ENCODE measurements at regions not wholly inside any gene's neighbourhood (a gene's known extent, or its start where the extent isn't known, plus 50 kb on each side); places are given as distances from the start of the nearest gene placed in this dataset.

DNA sequence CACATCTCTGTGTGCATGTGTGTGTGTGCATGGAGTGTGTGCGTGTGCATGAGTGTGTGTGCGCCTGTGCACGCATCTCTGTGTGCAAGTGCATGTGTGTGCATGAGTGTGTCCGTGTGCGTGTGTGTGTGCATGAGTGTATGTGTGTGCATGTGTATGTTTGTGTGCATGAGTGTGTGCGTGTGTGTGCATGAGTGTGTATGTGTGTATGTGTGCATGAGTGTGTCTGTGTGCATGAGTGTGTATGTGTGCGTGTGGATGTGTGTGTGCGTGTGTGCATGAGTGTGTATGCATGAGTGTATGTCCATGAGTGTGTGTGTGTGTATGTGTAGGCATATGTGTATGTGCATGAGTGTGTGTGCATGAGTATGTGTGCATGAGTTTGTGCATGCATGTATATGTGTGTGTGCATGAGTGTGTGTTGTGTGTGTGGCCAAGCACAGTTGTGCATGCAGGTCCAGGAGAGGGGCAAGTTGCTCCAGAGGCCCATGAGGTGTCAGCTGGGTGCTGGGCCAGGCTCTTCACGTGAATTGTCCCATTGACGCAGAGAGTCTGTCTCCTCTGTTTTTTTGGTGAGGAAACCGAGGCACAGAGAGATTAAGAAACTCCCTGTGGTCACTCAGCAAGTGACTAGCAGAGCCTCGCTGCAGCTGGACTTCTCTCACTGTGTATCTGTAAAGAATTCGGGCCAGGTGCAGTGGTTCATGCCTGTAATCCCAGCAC lies 75.5 kb downstream of the ASB1 start:
- WGBS (ENCODE audit: low lambda C conversion rate), result 78% methylated on average over 9 of the region's 13 CpGs
- TF ChIP-seq FOSL2 (IDR thresholded peaks at IDR 0.05; ENCODE audit: borderline replicate concordance, low read depth) (no peak), POLR2AphosphoS5 (IDR thresholded peaks at IDR 0.05; ENCODE audit: low read depth, low read length) (no peak), ELF1 (IDR thresholded peaks at IDR 0.05) (no peak), RXRA (IDR thresholded peaks at IDR 0.05; ENCODE audit: borderline replicate concordance, low read depth) (no peak), NFIC (IDR thresholded peaks at IDR 0.05; ENCODE audit: borderline replicate concordance) (no peak), GABPA (IDR thresholded peaks at IDR 0.05; ENCODE audit: low read depth) (no peak), FOXJ3 (CRISPR knock-in tag; IDR thresholded peaks at IDR 0.05) (no peak), RCOR1 (IDR thresholded peaks at IDR 0.05; ENCODE audit: low read length) (no peak), SIN3A (IDR thresholded peaks at IDR 0.05; ENCODE audit: borderline replicate concordance, low read depth, low read length) (no peak), TCF12 (IDR thresholded peaks at IDR 0.05) (no peak), MXI1 (IDR thresholded peaks at IDR 0.05; ENCODE audit: low read depth, low read length) (no peak), RAD21 (IDR thresholded peaks at IDR 0.05; ENCODE audit: low read length) (no peak), RFX5 (IDR thresholded peaks at IDR 0.05; ENCODE audit: low read length) (no peak), EP300 (IDR thresholded peaks at IDR 0.05; ENCODE audit: borderline replicate concordance in 1 of 2, low read depth in 1 of 2, low read length in 1 of 2) (no peak)
- TF ChIP-seq, protein P1, sequence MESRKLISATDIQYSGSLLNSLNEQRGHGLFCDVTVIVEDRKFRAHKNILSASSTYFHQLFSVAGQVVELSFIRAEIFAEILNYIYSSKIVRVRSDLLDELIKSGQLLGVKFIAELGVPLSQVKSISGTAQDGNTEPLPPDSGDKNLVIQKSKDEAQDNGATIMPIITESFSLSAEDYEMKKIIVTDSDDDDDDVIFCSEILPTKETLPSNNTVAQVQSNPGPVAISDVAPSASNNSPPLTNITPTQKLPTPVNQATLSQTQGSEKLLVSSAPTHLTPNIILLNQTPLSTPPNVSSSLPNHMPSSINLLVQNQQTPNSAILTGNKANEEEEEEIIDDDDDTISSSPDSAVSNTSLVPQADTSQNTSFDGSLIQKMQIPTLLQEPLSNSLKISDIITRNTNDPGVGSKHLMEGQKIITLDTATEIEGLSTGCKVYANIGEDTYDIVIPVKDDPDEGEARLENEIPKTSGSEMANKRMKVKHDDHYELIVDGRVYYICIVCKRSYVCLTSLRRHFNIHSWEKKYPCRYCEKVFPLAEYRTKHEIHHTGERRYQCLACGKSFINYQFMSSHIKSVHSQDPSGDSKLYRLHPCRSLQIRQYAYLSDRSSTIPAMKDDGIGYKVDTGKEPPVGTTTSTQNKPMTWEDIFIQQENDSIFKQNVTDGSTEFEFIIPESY (IDR thresholded peaks at IDR 0.05; ENCODE audit: borderline replicate concordance, low read depth), result no peak
- TF ChIP-seq, protein P2, sequence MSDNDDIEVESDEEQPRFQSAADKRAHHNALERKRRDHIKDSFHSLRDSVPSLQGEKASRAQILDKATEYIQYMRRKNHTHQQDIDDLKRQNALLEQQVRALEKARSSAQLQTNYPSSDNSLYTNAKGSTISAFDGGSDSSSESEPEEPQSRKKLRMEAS (IDR thresholded peaks at IDR 0.05; ENCODE audit: low read depth), result no peak
- TF ChIP-seq, protein P3, sequence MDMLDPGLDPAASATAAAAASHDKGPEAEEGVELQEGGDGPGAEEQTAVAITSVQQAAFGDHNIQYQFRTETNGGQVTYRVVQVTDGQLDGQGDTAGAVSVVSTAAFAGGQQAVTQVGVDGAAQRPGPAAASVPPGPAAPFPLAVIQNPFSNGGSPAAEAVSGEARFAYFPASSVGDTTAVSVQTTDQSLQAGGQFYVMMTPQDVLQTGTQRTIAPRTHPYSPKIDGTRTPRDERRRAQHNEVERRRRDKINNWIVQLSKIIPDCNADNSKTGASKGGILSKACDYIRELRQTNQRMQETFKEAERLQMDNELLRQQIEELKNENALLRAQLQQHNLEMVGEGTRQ (IDR thresholded peaks at IDR 0.05; ENCODE audit: borderline replicate concordance, low read depth, low read length), result no peak
- TF ChIP-seq, protein P4, sequence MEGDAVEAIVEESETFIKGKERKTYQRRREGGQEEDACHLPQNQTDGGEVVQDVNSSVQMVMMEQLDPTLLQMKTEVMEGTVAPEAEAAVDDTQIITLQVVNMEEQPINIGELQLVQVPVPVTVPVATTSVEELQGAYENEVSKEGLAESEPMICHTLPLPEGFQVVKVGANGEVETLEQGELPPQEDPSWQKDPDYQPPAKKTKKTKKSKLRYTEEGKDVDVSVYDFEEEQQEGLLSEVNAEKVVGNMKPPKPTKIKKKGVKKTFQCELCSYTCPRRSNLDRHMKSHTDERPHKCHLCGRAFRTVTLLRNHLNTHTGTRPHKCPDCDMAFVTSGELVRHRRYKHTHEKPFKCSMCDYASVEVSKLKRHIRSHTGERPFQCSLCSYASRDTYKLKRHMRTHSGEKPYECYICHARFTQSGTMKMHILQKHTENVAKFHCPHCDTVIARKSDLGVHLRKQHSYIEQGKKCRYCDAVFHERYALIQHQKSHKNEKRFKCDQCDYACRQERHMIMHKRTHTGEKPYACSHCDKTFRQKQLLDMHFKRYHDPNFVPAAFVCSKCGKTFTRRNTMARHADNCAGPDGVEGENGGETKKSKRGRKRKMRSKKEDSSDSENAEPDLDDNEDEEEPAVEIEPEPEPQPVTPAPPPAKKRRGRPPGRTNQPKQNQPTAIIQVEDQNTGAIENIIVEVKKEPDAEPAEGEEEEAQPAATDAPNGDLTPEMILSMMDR (IDR thresholded peaks at IDR 0.05), result no peak
- TF ChIP-seq, protein P5, sequence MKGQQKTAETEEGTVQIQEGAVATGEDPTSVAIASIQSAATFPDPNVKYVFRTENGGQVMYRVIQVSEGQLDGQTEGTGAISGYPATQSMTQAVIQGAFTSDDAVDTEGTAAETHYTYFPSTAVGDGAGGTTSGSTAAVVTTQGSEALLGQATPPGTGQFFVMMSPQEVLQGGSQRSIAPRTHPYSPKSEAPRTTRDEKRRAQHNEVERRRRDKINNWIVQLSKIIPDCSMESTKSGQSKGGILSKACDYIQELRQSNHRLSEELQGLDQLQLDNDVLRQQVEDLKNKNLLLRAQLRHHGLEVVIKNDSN (IDR thresholded peaks at IDR 0.05; ENCODE audit: borderline replicate concordance, low read depth), result no peak
- TF ChIP-seq, protein P6, sequence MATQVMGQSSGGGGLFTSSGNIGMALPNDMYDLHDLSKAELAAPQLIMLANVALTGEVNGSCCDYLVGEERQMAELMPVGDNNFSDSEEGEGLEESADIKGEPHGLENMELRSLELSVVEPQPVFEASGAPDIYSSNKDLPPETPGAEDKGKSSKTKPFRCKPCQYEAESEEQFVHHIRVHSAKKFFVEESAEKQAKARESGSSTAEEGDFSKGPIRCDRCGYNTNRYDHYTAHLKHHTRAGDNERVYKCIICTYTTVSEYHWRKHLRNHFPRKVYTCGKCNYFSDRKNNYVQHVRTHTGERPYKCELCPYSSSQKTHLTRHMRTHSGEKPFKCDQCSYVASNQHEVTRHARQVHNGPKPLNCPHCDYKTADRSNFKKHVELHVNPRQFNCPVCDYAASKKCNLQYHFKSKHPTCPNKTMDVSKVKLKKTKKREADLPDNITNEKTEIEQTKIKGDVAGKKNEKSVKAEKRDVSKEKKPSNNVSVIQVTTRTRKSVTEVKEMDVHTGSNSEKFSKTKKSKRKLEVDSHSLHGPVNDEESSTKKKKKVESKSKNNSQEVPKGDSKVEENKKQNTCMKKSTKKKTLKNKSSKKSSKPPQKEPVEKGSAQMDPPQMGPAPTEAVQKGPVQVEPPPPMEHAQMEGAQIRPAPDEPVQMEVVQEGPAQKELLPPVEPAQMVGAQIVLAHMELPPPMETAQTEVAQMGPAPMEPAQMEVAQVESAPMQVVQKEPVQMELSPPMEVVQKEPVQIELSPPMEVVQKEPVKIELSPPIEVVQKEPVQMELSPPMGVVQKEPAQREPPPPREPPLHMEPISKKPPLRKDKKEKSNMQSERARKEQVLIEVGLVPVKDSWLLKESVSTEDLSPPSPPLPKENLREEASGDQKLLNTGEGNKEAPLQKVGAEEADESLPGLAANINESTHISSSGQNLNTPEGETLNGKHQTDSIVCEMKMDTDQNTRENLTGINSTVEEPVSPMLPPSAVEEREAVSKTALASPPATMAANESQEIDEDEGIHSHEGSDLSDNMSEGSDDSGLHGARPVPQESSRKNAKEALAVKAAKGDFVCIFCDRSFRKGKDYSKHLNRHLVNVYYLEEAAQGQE (IDR thresholded peaks at IDR 0.05; ENCODE audit: low read depth, low read length), result no peak
- H3K4me1 ChIP-seq (ENCODE audit: control insufficient read depth in 1 of 2, insufficient read depth in 2 of 2, low read depth in 1 of 2, low read length in 1 of 2), result no peaks in the 10 kb centered on the region
- DNase-seq, result no peak
- no peak overlapping the region for H2AFZ ChIP-seq (ENCODE audit: low read depth)
- CTCF ChIA-PET, result no interaction called here
- POLR2A ChIA-PET, result no interaction called here
- H4K20me1 ChIP-seq (ENCODE audit: insufficient read depth), result no peaks in the 10 kb centered on the region
- no peaks in the 10 kb centered on the region for H3K79me2 ChIP-seq (ENCODE audit: insufficient read depth)
- H3K36me3 ChIP-seq (replicated peaks in 1 of 2; ENCODE audit: control insufficient read depth in 1 of 2, insufficient read depth in 2 of 2, low read length in 1 of 2), result no peaks in the 10 kb centered on the region
- no peaks in the 10 kb centered on the region for H3K27me3 ChIP-seq (ENCODE audit: insufficient read depth)
- H3K9me3 ChIP-seq, result no peaks in the 10 kb centered on the region
- no peak overlapping the region for H3K4me2 ChIP-seq
- no peak overlapping the region for H3K9ac ChIP-seq
- H3K4me3 ChIP-seq (ENCODE audit: low read depth in 2 of 2, low read length in 1 of 2), result no peak overlapping the region
- no peaks in the 10 kb centered on the region for H3K9me2 ChIP-seq
- H3F3A ChIP-seq (replicated peaks; ENCODE audit: insufficient read depth), result no peaks in the 10 kb centered on the region
- no peak overlapping the region for H3K27ac ChIP-seq (ENCODE audit: low read depth in 2 of 2, low read length in 1 of 2)

Data from SK-N-SH (cell line).